ENCODE measurements at regions not wholly inside any gene's neighbourhood (a gene's known extent, or its start where the extent isn't known, plus 50 kb on each side); places are given as distances from the start of the nearest gene placed in this dataset.

DNA sequence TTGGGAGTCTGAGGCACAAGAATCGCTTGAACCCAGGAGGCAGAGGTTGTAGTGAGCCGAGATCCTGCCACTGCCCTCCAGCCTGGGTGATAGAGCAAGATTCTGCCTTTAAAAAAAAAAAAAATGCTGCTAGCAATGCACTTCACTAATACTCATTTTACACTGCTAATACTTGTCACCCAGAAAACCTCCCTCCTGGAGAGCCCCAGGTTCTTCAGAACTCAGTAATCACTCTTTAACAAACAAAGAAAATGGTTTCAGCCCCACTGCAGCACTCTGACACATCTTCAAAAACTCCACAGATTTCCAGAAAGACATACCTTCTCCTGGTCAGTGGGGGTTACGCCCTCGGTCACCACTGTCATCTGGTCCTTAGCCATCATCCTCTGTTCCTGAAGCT lies 366.7 kb downstream of the SHQ1 start:
- Mint-ChIP-seq H3K4me1 (peaks cover 16% of the 10 kb centered on the region), H3K27ac (no peak overlapping the region), H3K9me3 (no peaks in the 10 kb centered on the region), H3K36me3 (ENCODE audit: low read depth) (no peaks in the 10 kb centered on the region), H3K27me3 (ENCODE audit: insufficient read depth, low read depth, poor library complexity) (no peaks in the 10 kb centered on the region), H3K4me3 (no peak overlapping the region)
- H3K4me2 ChIP-seq: no peak overlapping the region
- ATAC-seq (no peak), DNase-seq (ENCODE audit: low spot score) (no peak)
- no peak overlapping the region for H3K27ac ChIP-seq (ENCODE audit: low read depth)
- H2AFZ ChIP-seq: no peak overlapping the region
- H4K20me1 ChIP-seq (replicated peaks; ENCODE audit: insufficient read depth): no peaks in the 10 kb centered on the region
- H3K27me3 ChIP-seq (ENCODE audit: insufficient read depth): no peaks in the 10 kb centered on the region
- no peak overlapping the region for H3K4me3 ChIP-seq
- TF ChIP-seq ETS1 (IDR thresholded peaks at IDR 0.05): no peak
- TF ChIP-seq POLR2AphosphoS5 (IDR thresholded peaks at IDR 0.05; ENCODE audit: low read depth): no peak
- no peak for TF ChIP-seq ZNF114 (CRISPR knock-in tag; IDR thresholded peaks at IDR 0.05)
- TF ChIP-seq EZH2 (IDR thresholded peaks at IDR 0.05; ENCODE audit: low read depth, unreplicated experiment): no peak
- TF ChIP-seq CREB1 (CRISPR knock-in tag; IDR thresholded peaks at IDR 0.05; ENCODE audit: low read depth): no peak
- TF ChIP-seq, protein P1, sequence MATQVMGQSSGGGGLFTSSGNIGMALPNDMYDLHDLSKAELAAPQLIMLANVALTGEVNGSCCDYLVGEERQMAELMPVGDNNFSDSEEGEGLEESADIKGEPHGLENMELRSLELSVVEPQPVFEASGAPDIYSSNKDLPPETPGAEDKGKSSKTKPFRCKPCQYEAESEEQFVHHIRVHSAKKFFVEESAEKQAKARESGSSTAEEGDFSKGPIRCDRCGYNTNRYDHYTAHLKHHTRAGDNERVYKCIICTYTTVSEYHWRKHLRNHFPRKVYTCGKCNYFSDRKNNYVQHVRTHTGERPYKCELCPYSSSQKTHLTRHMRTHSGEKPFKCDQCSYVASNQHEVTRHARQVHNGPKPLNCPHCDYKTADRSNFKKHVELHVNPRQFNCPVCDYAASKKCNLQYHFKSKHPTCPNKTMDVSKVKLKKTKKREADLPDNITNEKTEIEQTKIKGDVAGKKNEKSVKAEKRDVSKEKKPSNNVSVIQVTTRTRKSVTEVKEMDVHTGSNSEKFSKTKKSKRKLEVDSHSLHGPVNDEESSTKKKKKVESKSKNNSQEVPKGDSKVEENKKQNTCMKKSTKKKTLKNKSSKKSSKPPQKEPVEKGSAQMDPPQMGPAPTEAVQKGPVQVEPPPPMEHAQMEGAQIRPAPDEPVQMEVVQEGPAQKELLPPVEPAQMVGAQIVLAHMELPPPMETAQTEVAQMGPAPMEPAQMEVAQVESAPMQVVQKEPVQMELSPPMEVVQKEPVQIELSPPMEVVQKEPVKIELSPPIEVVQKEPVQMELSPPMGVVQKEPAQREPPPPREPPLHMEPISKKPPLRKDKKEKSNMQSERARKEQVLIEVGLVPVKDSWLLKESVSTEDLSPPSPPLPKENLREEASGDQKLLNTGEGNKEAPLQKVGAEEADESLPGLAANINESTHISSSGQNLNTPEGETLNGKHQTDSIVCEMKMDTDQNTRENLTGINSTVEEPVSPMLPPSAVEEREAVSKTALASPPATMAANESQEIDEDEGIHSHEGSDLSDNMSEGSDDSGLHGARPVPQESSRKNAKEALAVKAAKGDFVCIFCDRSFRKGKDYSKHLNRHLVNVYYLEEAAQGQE (IDR thresholded peaks at IDR 0.05; ENCODE audit: unreplicated experiment): no peak
- no peak for TF ChIP-seq ZNF331 (CRISPR knock-in tag; IDR thresholded peaks at IDR 0.05; ENCODE audit: low read depth)
- TF ChIP-seq NANOG (IDR thresholded peaks at IDR 0.05; ENCODE audit: borderline replicate concordance): no peak
- TF ChIP-seq ZNF462 (CRISPR knock-in tag; IDR thresholded peaks at IDR 0.05): no peak
- TF ChIP-seq EZH2phosphoT487 (IDR thresholded peaks at IDR 0.05; ENCODE audit: unreplicated experiment): no peak
- no peak for TF ChIP-seq CTCF (conservative IDR thresholded peaks at IDR 0.05; ENCODE audit: low read depth in 2 of 2)
- no peaks in the 10 kb centered on the region for H3K36me3 ChIP-seq (ENCODE audit: insufficient read depth)
- peaks cover 15% of the 10 kb centered on the region; the same call in 1 of the 2 replicates for H3K4me1 ChIP-seq (ENCODE audit: insufficient read depth)
- peaks cover 9% of the 10 kb centered on the region; the same call in 1 of the 2 replicates for H3K9me2 ChIP-seq (ENCODE audit: insufficient read depth)
- H3F3A ChIP-seq (replicated peaks; ENCODE audit: low read depth): no peaks in the 10 kb centered on the region
- no peaks in the 10 kb centered on the region for H3K79me2 ChIP-seq (replicated peaks; ENCODE audit: insufficient read depth)
